Fibroblast of pulmonary artery (primary cell): ENCODE measurements at regions not wholly inside any gene's neighbourhood (a gene's known extent, or its start where the extent isn't known, plus 50 kb on each side); places are given as distances from the start of the nearest gene placed in this dataset.

Experiments
- DNase-seq: peaks from one replicate; pipeline ENCODE4 v3.0.0-alpha.2; 2010; ENCODE audit warnings: low read depth
- H3K4me3 ChIP-seq: replicated peaks from 2 replicates; pipeline ENCODE4 v1.5.1; 2011; ENCODE audit warnings: low read depth, mild to moderate bottlenecking, control low read depth, low read length, moderate library complexity
- TF ChIP-seq, protein P1 (sequence below): IDR thresholded peaks from 2 replicates; pipeline ENCODE4 v1.5.1; 2011; ENCODE audit warnings: mild to moderate bottlenecking, control low read depth, low read length, inconsistent platforms; ENCODE audit errors: missing control alignments

DNA sequence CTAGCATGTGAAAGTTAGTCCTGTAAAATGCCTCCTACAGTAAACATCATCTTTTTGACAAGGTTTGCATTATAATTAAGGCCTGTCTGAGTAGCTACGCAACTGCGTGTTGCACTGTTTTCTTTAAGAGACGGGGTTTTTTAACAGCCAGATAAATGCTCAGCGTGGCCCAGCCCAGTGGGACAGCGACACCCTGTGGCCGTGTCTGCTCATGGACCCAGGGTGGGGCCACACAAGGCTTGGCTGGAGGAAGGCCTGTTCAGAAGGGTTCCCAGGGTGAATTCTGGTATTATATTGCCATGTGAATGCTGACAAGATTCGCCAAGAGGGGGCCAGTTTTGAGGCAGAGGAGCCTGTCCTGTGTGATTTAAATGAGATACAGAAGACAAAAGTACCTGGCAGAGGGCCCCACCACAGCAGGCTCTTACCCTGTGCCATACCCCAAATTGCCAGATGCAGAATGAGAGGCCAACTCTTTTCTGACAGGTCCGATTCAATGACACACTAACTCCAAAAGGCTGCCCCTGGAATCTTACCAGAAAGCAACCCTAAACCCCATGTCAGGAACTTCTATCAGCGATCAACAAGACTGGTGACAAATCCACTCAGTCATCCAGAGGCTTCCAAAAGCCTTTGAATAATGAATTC, 65.9 kb upstream of the IRX6 start:
- peak; percentile 50 for DNase-seq
- TF ChIP-seq, protein P1, sequence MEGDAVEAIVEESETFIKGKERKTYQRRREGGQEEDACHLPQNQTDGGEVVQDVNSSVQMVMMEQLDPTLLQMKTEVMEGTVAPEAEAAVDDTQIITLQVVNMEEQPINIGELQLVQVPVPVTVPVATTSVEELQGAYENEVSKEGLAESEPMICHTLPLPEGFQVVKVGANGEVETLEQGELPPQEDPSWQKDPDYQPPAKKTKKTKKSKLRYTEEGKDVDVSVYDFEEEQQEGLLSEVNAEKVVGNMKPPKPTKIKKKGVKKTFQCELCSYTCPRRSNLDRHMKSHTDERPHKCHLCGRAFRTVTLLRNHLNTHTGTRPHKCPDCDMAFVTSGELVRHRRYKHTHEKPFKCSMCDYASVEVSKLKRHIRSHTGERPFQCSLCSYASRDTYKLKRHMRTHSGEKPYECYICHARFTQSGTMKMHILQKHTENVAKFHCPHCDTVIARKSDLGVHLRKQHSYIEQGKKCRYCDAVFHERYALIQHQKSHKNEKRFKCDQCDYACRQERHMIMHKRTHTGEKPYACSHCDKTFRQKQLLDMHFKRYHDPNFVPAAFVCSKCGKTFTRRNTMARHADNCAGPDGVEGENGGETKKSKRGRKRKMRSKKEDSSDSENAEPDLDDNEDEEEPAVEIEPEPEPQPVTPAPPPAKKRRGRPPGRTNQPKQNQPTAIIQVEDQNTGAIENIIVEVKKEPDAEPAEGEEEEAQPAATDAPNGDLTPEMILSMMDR, result peak; percentile 51
- H3K4me3 ChIP-seq, result no peak overlapping the region

DNA sequence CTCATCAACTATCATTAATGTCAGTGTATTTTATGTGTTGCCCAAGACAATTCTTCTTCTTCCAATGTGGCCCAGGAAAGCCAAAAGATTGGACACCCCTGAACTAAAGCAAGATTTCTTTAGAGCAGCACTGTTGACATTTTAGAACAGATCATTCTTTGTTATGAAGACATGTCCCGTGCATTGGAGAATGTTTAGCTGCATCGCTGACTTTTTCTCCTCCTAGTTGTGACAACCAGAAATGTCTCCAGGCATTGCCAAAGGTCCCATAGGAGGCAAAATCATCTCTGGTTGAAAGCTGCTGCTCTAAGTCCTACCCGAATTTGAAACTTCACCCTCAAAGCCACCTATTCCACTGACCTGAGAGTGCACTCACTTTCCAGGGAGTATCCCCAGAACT, 62.7 kb upstream of the IRX6 start:
- no peak overlapping the region for H3K4me3 ChIP-seq
- no peak for DNase-seq
- TF ChIP-seq, protein P1, result no peak

DNA sequence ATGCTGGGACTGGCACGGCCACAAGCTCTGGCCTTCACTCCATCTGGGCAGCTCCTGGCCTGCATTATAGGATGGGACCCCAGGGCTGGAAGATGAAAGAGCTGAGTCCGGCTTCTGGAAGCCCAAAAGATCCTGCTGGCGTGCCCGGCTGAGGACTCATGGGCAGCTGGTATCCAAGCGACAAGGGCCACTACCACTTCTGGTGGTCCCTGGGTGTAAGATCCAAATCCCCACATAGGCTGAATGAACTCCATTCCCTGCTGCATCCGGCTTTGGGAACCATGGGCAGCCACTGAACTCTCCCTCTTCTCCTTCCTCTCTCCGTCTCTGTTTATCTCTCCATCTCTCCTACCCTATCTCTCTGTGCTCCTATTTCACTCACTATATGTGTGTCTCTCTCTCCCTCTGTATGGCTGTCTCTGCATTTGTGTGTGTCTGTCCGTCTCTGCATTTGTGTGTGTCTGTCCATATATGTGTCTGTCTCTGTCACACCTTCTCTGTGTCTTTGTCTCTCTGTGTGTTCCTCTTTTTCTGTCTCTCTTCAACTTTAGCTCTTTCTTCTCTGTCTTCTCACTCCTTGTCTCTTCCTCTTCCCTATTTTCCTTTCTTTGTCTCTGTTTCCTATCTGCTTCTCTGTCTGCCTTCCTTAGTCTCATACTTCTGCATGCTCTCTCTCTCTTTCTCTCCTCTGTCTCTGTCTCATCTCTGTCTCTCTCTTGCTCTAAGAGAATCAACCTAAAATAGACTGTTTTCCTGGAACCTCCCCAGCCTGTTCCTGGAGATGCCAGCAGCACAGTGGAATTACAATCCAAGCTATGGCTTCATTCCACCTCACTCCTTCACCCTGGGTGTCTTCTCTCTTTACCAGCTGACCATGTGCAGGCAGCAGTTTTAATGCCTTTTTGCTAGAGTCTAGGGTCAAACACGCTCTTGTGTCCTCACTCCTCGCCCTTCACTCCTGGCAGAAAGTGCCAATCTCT, 60.4 kb upstream of the IRX6 start:
- TF ChIP-seq, protein P1, result no peak
- no peak overlapping the region for H3K4me3 ChIP-seq
- no peak for DNase-seq

- no peak for DNase-seq
- H3K4me3 ChIP-seq, result no peak overlapping the region
- TF ChIP-seq, protein P1, result no peak
These were observed 59.1 kb upstream of the IRX6 start for GRCh38 chr16:55264949-55265348.

GRCh38 chr16:55265926-55266325, 58.1 kb upstream of the IRX6 start:
- no peak overlapping the region for H3K4me3 ChIP-seq
- DNase-seq, result no peak
- TF ChIP-seq, protein P1, result no peak

DNA sequence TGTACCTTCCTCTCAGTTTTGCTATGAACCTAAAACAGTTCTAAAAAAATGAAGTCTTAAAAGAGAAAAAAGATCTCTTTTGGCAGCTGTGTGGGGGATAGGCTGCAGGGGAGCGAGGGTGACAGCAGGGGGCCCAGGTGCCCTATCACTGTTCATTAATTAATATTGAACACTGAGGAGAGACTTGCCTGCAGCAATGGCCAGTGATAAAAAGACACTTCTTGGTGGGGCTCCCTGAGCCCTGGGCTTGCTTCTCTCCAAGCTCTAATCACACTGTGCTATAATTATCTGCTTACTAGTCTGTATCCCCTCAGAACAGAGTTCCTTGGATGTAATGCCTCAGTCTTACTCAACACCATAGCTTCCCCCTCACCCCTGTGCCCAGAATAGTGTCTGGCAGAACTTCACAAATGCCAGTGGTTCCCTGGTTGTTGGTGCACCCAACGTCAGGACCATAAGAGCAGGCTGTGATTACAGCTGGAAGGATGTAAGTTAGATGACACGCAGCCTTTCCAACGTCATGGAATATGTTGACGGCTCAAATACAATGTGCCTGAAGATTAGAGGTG, 52.0 kb upstream of the IRX6 start:
- TF ChIP-seq, protein P1, result no peak
- DNase-seq, result no peak
- no peak overlapping the region for H3K4me3 ChIP-seq
